ENCODE measurements at regions not wholly inside any gene's neighbourhood (a gene's known extent, or its start where the extent isn't known, plus 50 kb on each side); places are given as distances from the start of the nearest gene placed in this dataset.

- no peak for DNase-seq
Measured at GRCh38 chr5:73337586-73338255, 110.9 kb downstream of the FOXD1 start.

- no peak for DNase-seq
Measured at GRCh38 chr5:73336366-73336765, 112.2 kb downstream of the FOXD1 start.

DNA sequence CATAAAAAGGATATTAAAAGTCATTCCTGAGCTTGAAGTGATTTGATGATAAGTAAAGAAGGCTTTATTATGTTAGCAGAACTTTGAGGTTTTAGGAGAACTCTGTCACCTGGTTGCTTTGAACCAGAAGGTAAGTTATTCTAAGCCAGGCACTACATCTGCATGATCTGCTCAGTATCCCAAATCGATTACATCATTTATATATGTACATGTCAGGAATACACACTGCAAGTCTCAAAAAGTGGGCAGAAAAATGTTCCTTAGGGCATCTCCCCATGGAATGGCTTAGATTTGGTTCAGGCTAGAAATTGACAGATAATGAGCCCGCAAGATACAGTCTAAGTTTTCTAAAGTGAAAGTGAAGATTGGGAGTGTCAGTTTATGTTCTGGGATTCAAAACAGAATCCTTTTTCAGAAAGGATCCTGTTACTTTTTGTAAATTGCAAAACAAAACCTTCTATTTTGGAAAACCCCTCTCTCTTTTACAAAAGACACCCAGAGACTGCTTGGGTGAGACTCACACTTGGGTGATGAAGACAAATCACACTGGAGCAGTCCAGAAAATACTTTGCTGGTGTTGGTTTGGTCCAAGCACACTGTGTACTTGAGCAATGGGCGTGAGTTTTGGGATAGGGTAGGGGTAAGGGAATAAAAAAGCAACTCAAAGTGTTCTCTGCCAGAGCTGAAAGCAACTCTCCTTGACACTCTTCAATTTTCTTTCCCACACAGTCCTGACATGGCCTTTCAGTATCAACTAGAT is 114.5 kb downstream of the FOXD1 start:
- DNase-seq: no peak

- no peak for DNase-seq
Measured at GRCh38 chr5:73330613-73331012, 118.0 kb downstream of the FOXD1 start.

DNA sequence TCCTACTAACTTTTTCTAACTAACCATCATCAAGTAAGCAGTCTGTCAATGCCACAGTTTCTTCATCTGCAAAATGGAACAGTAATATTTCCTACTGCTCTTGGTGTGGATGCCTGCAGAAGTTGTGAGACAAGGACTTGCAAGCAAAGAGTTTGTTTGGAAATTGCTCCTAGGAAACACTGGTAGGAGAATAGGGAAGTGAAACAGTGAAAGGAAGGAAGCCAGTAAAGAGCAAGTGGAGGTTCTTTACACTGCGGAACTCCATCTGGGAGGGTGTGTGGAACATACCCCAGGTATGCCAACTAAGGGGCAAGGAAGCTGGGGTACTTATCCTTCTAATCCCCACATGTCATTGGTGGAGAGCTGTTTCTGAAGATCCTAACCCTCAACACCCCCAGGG is 119.9 kb downstream of the FOXD1 start:
- DNase-seq: no peak

- no peak for DNase-seq
Measured at GRCh38 chr5:73327908-73328455, 120.6 kb downstream of the FOXD1 start.

- no peak for DNase-seq
Measured at GRCh38 chr5:73325546-73325945, 123.0 kb downstream of the FOXD1 start.

GRCh38 chr5:73323466-73323865 is 125.1 kb downstream of the FOXD1 start:
- DNase-seq: no peak

DNA sequence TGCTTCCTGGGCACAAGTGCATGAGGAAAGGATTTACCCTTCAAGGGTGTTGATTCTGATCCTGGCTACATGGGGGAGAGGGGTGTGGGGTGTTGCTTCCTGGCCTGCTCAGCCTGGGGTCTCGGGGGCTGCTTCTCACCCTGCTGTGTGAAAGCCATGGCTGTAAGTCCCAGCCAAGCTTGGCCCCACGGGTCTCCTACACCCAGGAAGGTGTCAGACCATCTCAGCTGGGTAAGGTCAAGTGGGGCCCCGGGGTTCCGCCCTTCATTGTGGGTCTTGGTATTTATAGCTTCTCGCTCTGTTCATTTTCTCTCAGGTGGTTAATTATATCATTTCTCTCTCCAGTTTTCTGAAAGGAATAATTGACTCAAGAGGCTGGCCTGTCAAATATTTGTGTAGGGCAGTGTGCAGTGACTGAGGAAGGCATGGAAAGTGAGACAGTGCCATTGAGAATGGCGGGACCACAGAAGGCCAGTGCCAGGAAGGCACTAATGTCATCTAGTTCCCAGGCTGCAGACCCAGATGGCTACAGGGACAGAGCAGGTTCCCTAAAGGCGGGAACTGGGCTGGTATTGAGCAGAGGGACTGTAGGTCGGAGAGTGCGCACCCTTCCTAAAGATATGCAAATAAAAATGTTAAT is 126.0 kb downstream of the FOXD1 start:
- no peak for DNase-seq

DNA sequence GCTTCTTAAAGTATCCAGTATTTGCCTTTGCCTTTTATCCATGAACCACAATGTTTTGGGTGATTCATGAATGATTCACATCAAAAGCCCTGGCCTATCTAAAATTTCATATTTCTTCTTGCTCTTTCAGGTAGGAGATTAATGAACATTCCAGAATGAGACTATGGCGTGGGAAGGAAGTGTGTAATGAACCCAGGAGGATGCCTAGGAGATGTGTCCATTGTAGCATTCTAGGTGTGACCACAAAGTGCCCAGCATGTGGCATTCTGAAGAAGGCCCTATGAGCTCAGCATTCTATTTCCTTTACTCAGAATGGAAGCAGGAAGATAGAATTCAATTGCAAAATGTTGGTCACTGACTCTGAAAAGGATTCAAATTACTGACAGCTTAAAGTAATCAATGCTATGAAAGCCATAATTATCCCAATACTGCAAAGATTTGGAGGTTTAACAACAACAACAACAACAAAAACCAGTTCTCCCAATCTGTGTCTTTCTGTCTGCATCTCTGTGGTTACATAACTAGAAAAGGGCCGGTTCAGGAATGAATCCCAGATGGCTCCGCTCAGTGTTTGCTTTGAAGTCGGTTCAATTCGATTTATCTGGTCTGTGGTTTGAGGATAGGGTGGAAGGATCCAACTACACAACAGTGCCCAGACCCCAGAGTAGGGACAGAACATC is 126.7 kb downstream of the FOXD1 start:
- no peak for DNase-seq

- DNase-seq: no peak
Measured at GRCh38 chr5:73319036-73319435, 129.5 kb downstream of the FOXD1 start.

DNA sequence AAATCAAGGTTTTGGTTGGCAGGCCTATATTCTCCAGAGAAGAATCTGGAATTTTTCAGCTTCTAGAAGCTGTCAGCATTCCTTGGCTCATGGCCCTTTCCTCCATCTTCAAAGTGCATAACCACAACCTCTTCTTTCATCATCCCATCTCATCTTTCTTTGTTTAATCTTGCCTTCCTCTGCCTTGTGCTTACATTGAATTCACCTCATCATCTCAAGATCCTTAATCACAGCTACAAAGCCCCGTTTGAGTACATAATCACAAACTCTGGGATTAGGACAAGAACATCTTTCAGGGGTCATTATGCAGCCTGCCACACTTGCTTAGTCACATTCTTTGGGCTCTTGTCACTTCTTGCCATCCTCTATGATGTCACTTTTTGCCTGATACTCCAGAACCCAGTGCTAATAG is 130.3 kb downstream of the FOXD1 start:
- DNase-seq: no peak

DNA sequence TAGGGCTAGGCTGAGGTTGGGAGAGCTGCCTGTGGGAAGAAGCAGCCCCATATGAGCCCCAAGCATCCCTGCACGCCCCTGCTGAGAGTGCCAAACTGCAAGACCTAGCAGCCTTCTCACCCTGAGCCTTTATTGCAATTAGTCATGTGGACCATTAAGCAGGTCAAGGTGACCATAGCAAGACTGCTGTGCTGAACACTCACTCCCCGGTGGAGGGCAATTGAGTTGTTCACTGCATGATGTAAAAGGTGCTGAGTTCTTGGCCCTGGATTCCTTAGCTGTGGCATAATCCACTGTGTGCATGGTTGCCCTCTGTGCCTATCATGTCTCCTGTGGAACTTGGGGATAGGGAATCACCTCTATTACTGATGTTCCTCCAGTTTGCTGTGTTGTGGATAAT is 131.1 kb downstream of the FOXD1 start:
- no peak for DNase-seq

DNA sequence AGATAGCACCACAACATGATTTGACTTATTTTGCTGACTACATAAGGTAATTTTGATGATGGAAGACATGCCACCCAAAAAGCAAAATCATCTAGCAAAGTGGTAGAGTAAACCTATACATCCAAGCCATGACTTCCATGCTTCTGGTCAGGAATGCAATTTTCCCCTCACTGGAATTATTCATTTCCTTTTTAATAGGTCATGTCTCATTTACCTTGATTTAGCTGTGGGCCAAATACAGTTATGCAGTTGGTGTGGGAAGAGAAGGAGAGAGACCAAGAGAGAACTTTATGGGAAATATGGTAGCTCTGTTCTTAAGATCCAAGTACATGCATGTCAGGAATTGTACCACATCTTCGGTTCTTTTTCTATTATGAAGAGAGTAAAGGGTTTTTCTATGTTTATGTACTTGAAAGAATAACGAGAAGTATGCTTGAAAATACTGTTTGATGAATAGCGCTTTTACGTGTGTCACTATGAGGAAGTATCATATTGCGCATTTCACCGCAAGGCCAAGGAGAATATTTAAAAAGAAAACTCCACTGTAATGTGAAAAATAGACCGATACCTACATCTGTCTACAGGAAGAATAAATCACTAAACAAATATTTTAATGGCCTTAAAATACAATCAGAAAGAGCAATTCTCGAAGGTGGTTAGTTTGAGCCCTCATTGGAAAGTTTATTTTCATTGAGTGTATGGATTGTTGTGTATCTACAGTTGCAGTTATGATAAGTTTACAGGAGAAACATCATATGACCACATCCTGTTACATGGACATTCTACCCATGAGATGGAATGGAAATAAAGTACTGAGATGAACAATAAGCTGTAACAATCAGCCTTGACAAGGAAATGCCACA is 134.0 kb downstream of the FOXD1 start:
- no peak for DNase-seq

DNA sequence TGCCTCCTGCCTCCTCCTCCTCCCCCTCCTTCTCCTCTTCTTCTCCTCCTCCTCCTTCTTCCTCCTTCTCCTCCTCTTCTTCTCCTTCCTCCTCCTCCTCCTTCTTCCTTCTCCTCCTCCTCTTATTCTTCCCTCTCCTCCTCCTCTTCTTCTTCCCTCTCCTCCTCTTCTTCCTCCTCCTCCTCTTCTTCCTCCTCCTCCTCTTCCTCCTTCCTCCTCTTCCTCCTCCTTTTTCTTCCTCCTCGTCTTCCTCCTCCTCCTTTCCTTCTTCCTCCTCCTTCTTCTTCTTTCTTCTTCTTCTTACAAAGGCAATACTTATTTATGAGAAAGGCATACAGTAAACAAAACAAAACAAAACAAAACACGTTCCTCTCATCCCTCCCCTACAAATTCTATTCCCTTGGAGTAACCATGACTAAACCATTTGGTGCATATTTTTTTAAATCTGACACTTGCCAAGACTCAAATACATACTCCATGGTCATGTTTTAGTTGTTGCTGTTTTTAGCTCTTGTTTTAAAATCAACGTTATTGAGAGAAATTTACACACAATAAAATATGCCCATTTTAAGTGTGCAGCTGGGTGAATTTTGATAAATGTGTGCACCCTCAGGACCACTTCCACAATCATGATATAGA is 135.6 kb downstream of the FOXD1 start:
- DNase-seq: no peak

DNA sequence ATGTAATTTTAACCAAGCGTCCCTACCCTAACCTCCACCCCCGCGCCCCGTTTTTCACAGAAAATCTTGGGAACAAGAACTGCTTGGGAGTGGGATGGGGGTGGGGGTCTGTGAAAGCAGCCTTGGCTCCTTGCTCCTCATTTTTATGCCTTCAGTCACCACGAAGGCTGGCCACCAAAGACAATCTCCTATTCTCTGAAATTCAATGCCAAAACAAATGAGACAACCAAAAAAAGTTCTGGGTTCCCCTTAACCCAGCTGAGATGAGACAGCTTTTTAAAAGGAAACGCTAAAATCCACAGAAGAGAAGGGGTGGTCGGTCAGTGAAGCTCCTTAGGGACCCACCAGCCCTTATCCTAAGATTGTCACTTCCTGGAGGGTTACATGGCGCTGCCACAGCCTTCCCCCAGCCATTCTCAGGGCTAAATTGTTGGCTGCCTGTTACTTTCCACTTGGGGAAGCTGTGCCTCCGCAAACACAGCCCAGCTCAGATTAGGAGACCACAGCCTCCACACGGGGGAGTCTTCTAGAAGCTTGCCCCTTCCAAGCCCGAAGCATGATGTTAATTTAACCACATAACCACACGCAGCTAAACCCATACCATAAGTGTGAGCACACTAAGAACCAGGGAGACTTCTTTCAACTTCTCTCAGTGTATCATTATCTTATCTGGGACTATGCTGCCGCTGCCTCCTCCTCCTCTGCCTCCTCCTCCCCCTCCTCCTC is 136.3 kb downstream of the FOXD1 start:
- DNase-seq: peak; percentile 17 to 22

GRCh38 chr5:73311291-73312110 is 137.1 kb downstream of the FOXD1 start:
- DNase-seq: no peak

- DNase-seq: no peak
Measured at GRCh38 chr5:73307645-73308355, 134.8 kb downstream of the TMEM174 start.

DNA sequence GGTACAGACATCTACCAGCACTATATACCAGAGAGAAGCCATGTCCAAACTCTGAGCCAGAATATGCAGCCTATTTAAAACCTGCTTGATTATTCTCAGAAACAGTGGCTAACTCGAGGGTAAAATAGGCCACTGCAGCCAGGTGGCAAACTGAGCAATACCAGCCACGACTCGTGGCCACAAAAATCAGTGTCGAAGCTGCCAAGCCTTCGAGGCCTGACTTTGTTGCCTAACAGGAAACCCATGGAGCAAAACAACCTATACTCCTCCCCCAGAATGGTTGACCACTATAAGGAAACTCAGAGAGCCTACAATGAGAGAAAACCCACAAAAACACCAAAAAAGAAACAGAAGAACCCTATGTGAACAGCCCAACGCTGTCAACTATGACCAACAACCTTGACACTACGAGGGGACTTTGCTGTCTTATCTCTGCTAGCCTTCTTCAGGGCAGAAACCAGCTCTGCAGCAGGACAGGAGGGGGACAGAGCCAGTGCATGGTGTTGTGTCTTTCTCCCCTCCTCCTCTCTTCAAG is 133.8 kb downstream of the TMEM174 start:
- no peak for DNase-seq

Measured in CD4-positive, alpha-beta T cell treated with Interleukin-4 for 1 hour (primary cell).